ENCODE measurements at regions not wholly inside any gene's neighbourhood (a gene's known extent, or its start where the extent isn't known, plus 50 kb on each side); places are given as distances from the start of the nearest gene placed in this dataset.

DNA sequence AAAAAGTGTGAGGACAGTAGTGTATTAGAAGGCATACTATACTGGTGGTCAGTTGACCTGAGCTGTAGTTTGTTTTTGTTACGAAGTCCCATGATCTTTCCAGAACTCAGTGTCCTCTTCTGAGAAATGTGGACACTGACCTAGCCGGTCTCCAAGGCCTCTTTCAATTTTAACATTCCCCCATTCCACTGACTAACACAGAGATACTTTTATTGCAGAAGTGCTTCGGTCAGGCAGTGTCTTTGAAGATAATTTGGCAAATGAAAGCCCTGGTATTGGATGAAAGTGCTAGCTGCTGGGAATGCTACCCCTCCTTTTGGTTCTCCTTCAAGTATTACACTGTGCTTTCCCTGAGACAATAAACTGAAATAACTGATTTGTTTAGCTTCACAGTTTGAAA lies 89.4 kb downstream of the LMO4 start:
- H3K27ac ChIP-seq (ENCODE audit: low read depth in 1 of 2, low read length in 2 of 2), result no peak overlapping the region
- no peaks in the 10 kb centered on the region for H3K36me3 ChIP-seq (ENCODE audit: control insufficient read depth in 4 of 4, insufficient read depth in 3 of 4, low read depth in 1 of 4, low read length in 3 of 4)
- TF ChIP-seq, protein P1, sequence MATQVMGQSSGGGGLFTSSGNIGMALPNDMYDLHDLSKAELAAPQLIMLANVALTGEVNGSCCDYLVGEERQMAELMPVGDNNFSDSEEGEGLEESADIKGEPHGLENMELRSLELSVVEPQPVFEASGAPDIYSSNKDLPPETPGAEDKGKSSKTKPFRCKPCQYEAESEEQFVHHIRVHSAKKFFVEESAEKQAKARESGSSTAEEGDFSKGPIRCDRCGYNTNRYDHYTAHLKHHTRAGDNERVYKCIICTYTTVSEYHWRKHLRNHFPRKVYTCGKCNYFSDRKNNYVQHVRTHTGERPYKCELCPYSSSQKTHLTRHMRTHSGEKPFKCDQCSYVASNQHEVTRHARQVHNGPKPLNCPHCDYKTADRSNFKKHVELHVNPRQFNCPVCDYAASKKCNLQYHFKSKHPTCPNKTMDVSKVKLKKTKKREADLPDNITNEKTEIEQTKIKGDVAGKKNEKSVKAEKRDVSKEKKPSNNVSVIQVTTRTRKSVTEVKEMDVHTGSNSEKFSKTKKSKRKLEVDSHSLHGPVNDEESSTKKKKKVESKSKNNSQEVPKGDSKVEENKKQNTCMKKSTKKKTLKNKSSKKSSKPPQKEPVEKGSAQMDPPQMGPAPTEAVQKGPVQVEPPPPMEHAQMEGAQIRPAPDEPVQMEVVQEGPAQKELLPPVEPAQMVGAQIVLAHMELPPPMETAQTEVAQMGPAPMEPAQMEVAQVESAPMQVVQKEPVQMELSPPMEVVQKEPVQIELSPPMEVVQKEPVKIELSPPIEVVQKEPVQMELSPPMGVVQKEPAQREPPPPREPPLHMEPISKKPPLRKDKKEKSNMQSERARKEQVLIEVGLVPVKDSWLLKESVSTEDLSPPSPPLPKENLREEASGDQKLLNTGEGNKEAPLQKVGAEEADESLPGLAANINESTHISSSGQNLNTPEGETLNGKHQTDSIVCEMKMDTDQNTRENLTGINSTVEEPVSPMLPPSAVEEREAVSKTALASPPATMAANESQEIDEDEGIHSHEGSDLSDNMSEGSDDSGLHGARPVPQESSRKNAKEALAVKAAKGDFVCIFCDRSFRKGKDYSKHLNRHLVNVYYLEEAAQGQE (IDR thresholded peaks at IDR 0.05), result no peak
- TF ChIP-seq, protein P2, sequence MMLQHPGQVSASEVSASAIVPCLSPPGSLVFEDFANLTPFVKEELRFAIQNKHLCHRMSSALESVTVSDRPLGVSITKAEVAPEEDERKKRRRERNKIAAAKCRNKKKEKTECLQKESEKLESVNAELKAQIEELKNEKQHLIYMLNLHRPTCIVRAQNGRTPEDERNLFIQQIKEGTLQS (IDR thresholded peaks at IDR 0.05), result no peak
- no peak for TF ChIP-seq TAF1 (conservative IDR thresholded peaks at IDR 0.05)
- no peak overlapping the region for H3K9ac ChIP-seq (ENCODE audit: low read depth in 1 of 2, low read length in 2 of 2)
- no peak overlapping the region for H3K4me3 ChIP-seq (ENCODE audit: low read depth in 1 of 3, low read length in 3 of 3)
- DNase-seq (ENCODE audit: low spot score), result no peak
- WGBS, result 78% methylated on average over 3 of the region's 3 CpGs
- no peaks in the 10 kb centered on the region for H3K4me1 ChIP-seq (ENCODE audit: control insufficient read depth in 4 of 4, insufficient read depth in 4 of 4, low read length in 3 of 4)
- H3K9me3 ChIP-seq (ENCODE audit: control insufficient read depth in 4 of 4, low read length in 3 of 4), result no peaks in the 10 kb centered on the region
- H3K27me3 ChIP-seq (ENCODE audit: control insufficient read depth in 4 of 4, insufficient read depth in 4 of 4, low read length in 3 of 4), result no peaks in the 10 kb centered on the region

DNA sequence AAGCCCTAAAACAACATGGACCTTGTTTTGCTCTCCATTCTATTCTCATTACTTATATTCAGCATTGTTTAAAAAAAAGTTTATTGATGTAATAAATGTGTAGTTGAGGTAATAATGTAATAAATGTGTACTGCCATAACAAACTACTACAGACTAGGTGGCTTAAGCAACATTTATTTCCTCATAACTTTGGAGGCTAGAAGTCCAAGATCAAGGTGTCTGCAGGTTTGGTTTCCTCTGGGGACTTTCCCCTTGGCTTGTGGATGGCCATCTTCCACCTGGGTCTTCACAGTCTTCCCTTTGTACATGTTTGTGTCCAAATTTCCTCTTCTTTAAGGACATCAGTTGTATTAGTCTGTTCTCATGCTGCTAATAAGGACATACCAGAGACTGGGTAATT lies 93.1 kb downstream of the LMO4 start:
- TF ChIP-seq TAF1 (conservative IDR thresholded peaks at IDR 0.05) (no peak), SP1 (IDR thresholded peaks at IDR 0.05) (no peak), HNF4G (IDR thresholded peaks at IDR 0.05) (no peak)
- TF ChIP-seq, protein P1 (IDR thresholded peaks at IDR 0.05), result no peak
- TF ChIP-seq, protein P3, sequence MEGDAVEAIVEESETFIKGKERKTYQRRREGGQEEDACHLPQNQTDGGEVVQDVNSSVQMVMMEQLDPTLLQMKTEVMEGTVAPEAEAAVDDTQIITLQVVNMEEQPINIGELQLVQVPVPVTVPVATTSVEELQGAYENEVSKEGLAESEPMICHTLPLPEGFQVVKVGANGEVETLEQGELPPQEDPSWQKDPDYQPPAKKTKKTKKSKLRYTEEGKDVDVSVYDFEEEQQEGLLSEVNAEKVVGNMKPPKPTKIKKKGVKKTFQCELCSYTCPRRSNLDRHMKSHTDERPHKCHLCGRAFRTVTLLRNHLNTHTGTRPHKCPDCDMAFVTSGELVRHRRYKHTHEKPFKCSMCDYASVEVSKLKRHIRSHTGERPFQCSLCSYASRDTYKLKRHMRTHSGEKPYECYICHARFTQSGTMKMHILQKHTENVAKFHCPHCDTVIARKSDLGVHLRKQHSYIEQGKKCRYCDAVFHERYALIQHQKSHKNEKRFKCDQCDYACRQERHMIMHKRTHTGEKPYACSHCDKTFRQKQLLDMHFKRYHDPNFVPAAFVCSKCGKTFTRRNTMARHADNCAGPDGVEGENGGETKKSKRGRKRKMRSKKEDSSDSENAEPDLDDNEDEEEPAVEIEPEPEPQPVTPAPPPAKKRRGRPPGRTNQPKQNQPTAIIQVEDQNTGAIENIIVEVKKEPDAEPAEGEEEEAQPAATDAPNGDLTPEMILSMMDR (IDR thresholded peaks at IDR 0.05; ENCODE audit: low read depth, low read length, missing input control), result no peak
- TF ChIP-seq, protein P4, sequence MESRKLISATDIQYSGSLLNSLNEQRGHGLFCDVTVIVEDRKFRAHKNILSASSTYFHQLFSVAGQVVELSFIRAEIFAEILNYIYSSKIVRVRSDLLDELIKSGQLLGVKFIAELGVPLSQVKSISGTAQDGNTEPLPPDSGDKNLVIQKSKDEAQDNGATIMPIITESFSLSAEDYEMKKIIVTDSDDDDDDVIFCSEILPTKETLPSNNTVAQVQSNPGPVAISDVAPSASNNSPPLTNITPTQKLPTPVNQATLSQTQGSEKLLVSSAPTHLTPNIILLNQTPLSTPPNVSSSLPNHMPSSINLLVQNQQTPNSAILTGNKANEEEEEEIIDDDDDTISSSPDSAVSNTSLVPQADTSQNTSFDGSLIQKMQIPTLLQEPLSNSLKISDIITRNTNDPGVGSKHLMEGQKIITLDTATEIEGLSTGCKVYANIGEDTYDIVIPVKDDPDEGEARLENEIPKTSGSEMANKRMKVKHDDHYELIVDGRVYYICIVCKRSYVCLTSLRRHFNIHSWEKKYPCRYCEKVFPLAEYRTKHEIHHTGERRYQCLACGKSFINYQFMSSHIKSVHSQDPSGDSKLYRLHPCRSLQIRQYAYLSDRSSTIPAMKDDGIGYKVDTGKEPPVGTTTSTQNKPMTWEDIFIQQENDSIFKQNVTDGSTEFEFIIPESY (IDR thresholded peaks at IDR 0.05), result no peak
- TF ChIP-seq, protein P5, sequence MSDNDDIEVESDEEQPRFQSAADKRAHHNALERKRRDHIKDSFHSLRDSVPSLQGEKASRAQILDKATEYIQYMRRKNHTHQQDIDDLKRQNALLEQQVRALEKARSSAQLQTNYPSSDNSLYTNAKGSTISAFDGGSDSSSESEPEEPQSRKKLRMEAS (IDR thresholded peaks at IDR 0.05), result no peak
- no peaks in the 10 kb centered on the region for H3K4me1 ChIP-seq (ENCODE audit: control insufficient read depth in 4 of 4, insufficient read depth in 4 of 4, low read length in 3 of 4)
- DNase-seq (ENCODE audit: low spot score), result no peak
- H3K9me3 ChIP-seq (ENCODE audit: control insufficient read depth in 4 of 4, low read length in 3 of 4), result no peaks in the 10 kb centered on the region
- no peak overlapping the region for H3K4me3 ChIP-seq (ENCODE audit: low read depth in 1 of 3, low read length in 3 of 3)
- no peak overlapping the region for H3K27ac ChIP-seq (ENCODE audit: low read depth in 1 of 2, low read length in 2 of 2)
- H3K9ac ChIP-seq (ENCODE audit: low read depth in 1 of 2, low read length in 2 of 2), result no peak overlapping the region
- no peaks in the 10 kb centered on the region for H3K27me3 ChIP-seq (ENCODE audit: control insufficient read depth in 4 of 4, insufficient read depth in 4 of 4, low read length in 3 of 4)
- no peaks in the 10 kb centered on the region for H3K36me3 ChIP-seq (ENCODE audit: control insufficient read depth in 4 of 4, insufficient read depth in 3 of 4, low read depth in 1 of 4, low read length in 3 of 4)
